CD8-positive, alpha-beta memory T cell (primary cell): ENCODE measurements at regions not wholly inside any gene's neighbourhood (a gene's known extent, or its start where the extent isn't known, plus 50 kb on each side); places are given as distances from the start of the nearest gene placed in this dataset.

Source experiments
- CTCF ChIA-PET: fragments of 350-600 bp; sonication (Branson Sonifier 250); formaldehyde crosslinking; loops from one replicate; lab custom pipeline; 2021; ENCODE audit warnings: antibody characterized with exemption; lab: Charles Lee
- POLR2A ChIA-PET: fragments of 350-600 bp; sonication (Branson Sonifier 250); formaldehyde crosslinking; loops from one replicate; lab custom pipeline; 2021; ENCODE audit warnings: antibody characterized with exemption; lab: Charles Lee
- DNase-seq, 5 donors: peaks; one replicate each; pipeline versions ENCODE4 v3.0.0 to v3.0.0-alpha.2; 2020 to 2022; ENCODE audit warnings: mixed read lengths in 1 of 5
- H3K27ac ChIP-seq: one replicate; pipeline ENCODE4 v1.7.0; 2013; ENCODE audit warnings: low read depth, mild to moderate bottlenecking, low read length, moderate library complexity
- H3K27me3 ChIP-seq: 2 replicates; pipeline ENCODE4 v1.7.0; 2013; ENCODE audit warnings: low read length, mild to moderate bottlenecking; ENCODE audit not compliant: insufficient read depth, poor library complexity, severe bottlenecking
- H3K36me3 ChIP-seq: 2 replicates; pipeline ENCODE4 v1.7.0; 2013; ENCODE audit warnings: mild to moderate bottlenecking, low read length, moderate library complexity; ENCODE audit not compliant: insufficient read depth
- H3K4me1 ChIP-seq: 2 replicates; pipeline ENCODE4 v1.7.0; 2013; ENCODE audit warnings: mild to moderate bottlenecking, low read length, moderate library complexity; ENCODE audit not compliant: insufficient read depth
- H3K4me3 ChIP-seq: 2 replicates; pipeline ENCODE4 v1.7.0; 2013; ENCODE audit warnings: mild to moderate bottlenecking, low read length
- H3K9me3 ChIP-seq: 2 replicates; pipeline ENCODE4 v1.7.0; 2013; ENCODE audit warnings: mild to moderate bottlenecking, low read length
- H3K27ac Mint-ChIP-seq, 8 donors: one replicate each; pipeline ENCODE4 v1.8.0; 2020 to 2021; ENCODE audit warnings: mixed read lengths in 8 of 8, mild to moderate bottlenecking in 6 of 8, inconsistent platforms in 3 of 8, moderate library complexity in 3 of 8
- H3K27me3 Mint-ChIP-seq, 2 donors: one replicate each; pipeline ENCODE4 v1.8.0; 2020 to 2021; ENCODE audit warnings: mixed read lengths in 2 of 2, mild to moderate bottlenecking in 1 of 2, moderate library complexity in 1 of 2
- H3K36me3 Mint-ChIP-seq, 3 donors: one replicate each; pipeline ENCODE4 v1.8.0; 2020 to 2021; ENCODE audit warnings: mixed read lengths in 3 of 3, inconsistent platforms in 1 of 3, mild to moderate bottlenecking in 1 of 3
- H3K4me1 Mint-ChIP-seq, 3 donors: one replicate each; pipeline ENCODE4 v1.8.0; 2020 to 2021; ENCODE audit warnings: mixed read lengths in 3 of 3, inconsistent platforms in 1 of 3, mild to moderate bottlenecking in 1 of 3
- H3K4me3 Mint-ChIP-seq, 7 donors: one replicate each; pipeline ENCODE4 v1.8.0; 2020 to 2021; ENCODE audit warnings: mixed read lengths in 7 of 7, mild to moderate bottlenecking in 6 of 7, moderate library complexity in 4 of 7, inconsistent platforms in 2 of 7
- H3K9me3 Mint-ChIP-seq, 5 donors: one replicate each; pipeline ENCODE4 v1.8.0; 2020 to 2022; ENCODE audit warnings: mixed read lengths in 5 of 5, mild to moderate bottlenecking in 3 of 5, moderate library complexity in 2 of 5, inconsistent platforms in 1 of 5

- no peak overlapping the region for H3K27ac Mint-ChIP-seq
- POLR2A ChIA-PET, result no interaction called here
- H3K36me3 Mint-ChIP-seq, result no peaks in the 10 kb centered on the region
- no peaks in the 10 kb centered on the region for H3K36me3 ChIP-seq
- no peak overlapping the region for H3K4me3 Mint-ChIP-seq
- no peaks in the 10 kb centered on the region for H3K9me3 ChIP-seq
- peaks cover 6 to 8% of the 10 kb centered on the region in 2 donors for H3K27me3 Mint-ChIP-seq
- no peaks in the 10 kb centered on the region for H3K4me1 ChIP-seq
- H3K27me3 ChIP-seq, result no peaks in the 10 kb centered on the region
- CTCF ChIA-PET, result no interaction called here
- no peak overlapping the region for H3K4me3 ChIP-seq
- no peak overlapping the region for H3K27ac ChIP-seq
- H3K4me1 Mint-ChIP-seq, result no peaks in the 10 kb centered on the region
- peaks cover 0 to 2% (median 0%) of the 10 kb centered on the region in 5 donors for H3K9me3 Mint-ChIP-seq
- DNase-seq, result no peak
These were observed 116.4 kb upstream of the FST start for GRCh38 chr5:53364061-53364460.

GRCh38 chr5:53366245-53366644, 114.2 kb upstream of the FST start:
- Mint-ChIP-seq H3K36me3 (no peaks in the 10 kb centered on the region), H3K27ac (no peak overlapping the region), H3K4me3 (no peak overlapping the region), H3K9me3 (peaks cover 0 to 2% (median 0%) of the 10 kb centered on the region in 5 donors), H3K27me3 (peaks cover 9 to 13% of the 10 kb centered on the region in 2 donors), H3K4me1 (no peaks in the 10 kb centered on the region)
- no peak overlapping the region for H3K27ac ChIP-seq
- no peak for DNase-seq
- no peaks in the 10 kb centered on the region for H3K36me3 ChIP-seq
- H3K27me3 ChIP-seq, result no peaks in the 10 kb centered on the region
- no peaks in the 10 kb centered on the region for H3K4me1 ChIP-seq
- POLR2A ChIA-PET, result no interaction called here
- no peaks in the 10 kb centered on the region for H3K9me3 ChIP-seq
- no peak overlapping the region for H3K4me3 ChIP-seq
- CTCF ChIA-PET, result no interaction called here

GRCh38 chr5:53367727-53368126, 112.7 kb upstream of the FST start:
- Histone ChIP-seq H3K36me3 (no peaks in the 10 kb centered on the region), H3K4me1 (no peaks in the 10 kb centered on the region), H3K27me3 (no peaks in the 10 kb centered on the region), H3K4me3 (no peak overlapping the region), H3K9me3 (no peaks in the 10 kb centered on the region), H3K27ac (no peak overlapping the region)
- Mint-ChIP-seq H3K27ac (no peak overlapping the region), H3K4me3 (no peak overlapping the region), H3K9me3 (peaks cover 0 to 2% (median 0%) of the 10 kb centered on the region in 5 donors), H3K36me3 (no peaks in the 10 kb centered on the region), H3K4me1 (no peaks in the 10 kb centered on the region), H3K27me3 (peaks cover 7 to 13% of the 10 kb centered on the region in 2 donors)
- no peak for DNase-seq
- ChIA-PET POLR2A (no interaction called here), CTCF (no interaction called here)

- Mint-ChIP-seq H3K9me3 (peaks cover 0 to 2% (median 0%) of the 10 kb centered on the region in 5 donors), H3K27me3 (peaks cover 7 to 13% of the 10 kb centered on the region in 2 donors), H3K27ac (no peak overlapping the region), H3K4me3 (no peak overlapping the region), H3K4me1 (no peaks in the 10 kb centered on the region), H3K36me3 (no peaks in the 10 kb centered on the region)
- ChIA-PET CTCF (no interaction called here), POLR2A (interaction anchor here (0.7 kb wide), 1 partner anchor 57 kb away, joined by 3 read pairs; no protein-coding TSS in a partner anchor)
- DNase-seq, result no peak
- Histone ChIP-seq H3K4me1 (no peaks in the 10 kb centered on the region), H3K9me3 (no peaks in the 10 kb centered on the region), H3K27ac (no peak overlapping the region), H3K4me3 (no peak overlapping the region), H3K36me3 (no peaks in the 10 kb centered on the region), H3K27me3 (no peaks in the 10 kb centered on the region)
These were observed 111.9 kb upstream of the FST start for GRCh38 chr5:53368516-53368915.

GRCh38 chr5:53368966-53369605, 111.3 kb upstream of the FST start:
- H3K27me3 Mint-ChIP-seq, result peaks cover 7 to 13% of the 10 kb centered on the region in 2 donors
- no peaks in the 10 kb centered on the region for H3K4me1 Mint-ChIP-seq
- H3K36me3 ChIP-seq, result no peaks in the 10 kb centered on the region
- peaks cover 0 to 2% (median 0%) of the 10 kb centered on the region in 5 donors for H3K9me3 Mint-ChIP-seq
- ChIA-PET POLR2A (interaction anchor here (0.7 kb wide), 1 partner anchor 58 kb away, joined by 3 read pairs; no protein-coding TSS in a partner anchor), CTCF (no interaction called here)
- no peaks in the 10 kb centered on the region for H3K9me3 ChIP-seq
- no peak overlapping the region for H3K4me3 Mint-ChIP-seq
- no peaks in the 10 kb centered on the region for H3K36me3 Mint-ChIP-seq
- no peak overlapping the region for H3K27ac ChIP-seq
- H3K4me1 ChIP-seq, result no peaks in the 10 kb centered on the region
- DNase-seq, result no peak
- H3K27me3 ChIP-seq, result no peaks in the 10 kb centered on the region
- H3K4me3 ChIP-seq, result no peak overlapping the region
- no peak overlapping the region for H3K27ac Mint-ChIP-seq

- H3K36me3 Mint-ChIP-seq, result no peaks in the 10 kb centered on the region
- no peaks in the 10 kb centered on the region for H3K4me1 Mint-ChIP-seq
- Histone ChIP-seq H3K4me3 (no peak overlapping the region), H3K27me3 (no peaks in the 10 kb centered on the region), H3K9me3 (no peaks in the 10 kb centered on the region), H3K36me3 (no peaks in the 10 kb centered on the region), H3K4me1 (no peaks in the 10 kb centered on the region), H3K27ac (no peak overlapping the region)
- ChIA-PET POLR2A (no interaction called here), CTCF (no interaction called here)
- no peak overlapping the region for H3K4me3 Mint-ChIP-seq
- peaks cover 5 to 13% of the 10 kb centered on the region in 2 donors for H3K27me3 Mint-ChIP-seq
- H3K27ac Mint-ChIP-seq, result no peak overlapping the region
- peaks cover 0 to 2% (median 0%) of the 10 kb centered on the region in 5 donors for H3K9me3 Mint-ChIP-seq
- no peak for DNase-seq
These were observed 110.7 kb upstream of the FST start for GRCh38 chr5:53369681-53370080.

GRCh38 chr5:53373451-53374158, 106.8 kb upstream of the FST start:
- Mint-ChIP-seq H3K27me3 (peaks cover 1 to 7% of the 10 kb centered on the region in 2 donors), H3K4me1 (no peaks in the 10 kb centered on the region), H3K4me3 (no peak overlapping the region), H3K9me3 (no peaks in the 10 kb centered on the region), H3K36me3 (no peaks in the 10 kb centered on the region), H3K27ac (peak overlapping the region in 1 of 8 donors; percentile 52)
- Histone ChIP-seq H3K4me1 (no peaks in the 10 kb centered on the region), H3K27ac (no peak overlapping the region), H3K27me3 (no peaks in the 10 kb centered on the region), H3K9me3 (no peaks in the 10 kb centered on the region), H3K36me3 (no peaks in the 10 kb centered on the region), H3K4me3 (no peak overlapping the region)
- ChIA-PET POLR2A (no interaction called here), CTCF (no interaction called here)
- no peak for DNase-seq

- ChIA-PET POLR2A (no interaction called here), CTCF (no interaction called here)
- H3K27me3 ChIP-seq, result no peaks in the 10 kb centered on the region
- no peak for DNase-seq
- H3K36me3 ChIP-seq, result no peaks in the 10 kb centered on the region
- H3K9me3 ChIP-seq, result no peaks in the 10 kb centered on the region
- no peak overlapping the region for H3K4me3 ChIP-seq
- Mint-ChIP-seq H3K9me3 (no peaks in the 10 kb centered on the region), H3K36me3 (no peaks in the 10 kb centered on the region), H3K27ac (no peak overlapping the region), H3K4me1 (no peaks in the 10 kb centered on the region), H3K4me3 (no peak overlapping the region), H3K27me3 (no peaks in the 10 kb centered on the region)
- H3K4me1 ChIP-seq, result no peaks in the 10 kb centered on the region
- H3K27ac ChIP-seq, result no peak overlapping the region
These were observed 103.6 kb upstream of the FST start for GRCh38 chr5:53376853-53377252.
